ENCODE measurements at regions not wholly inside any gene's neighbourhood (a gene's known extent, or its start where the extent isn't known, plus 50 kb on each side); places are given as distances from the start of the nearest gene placed in this dataset.

- TF ChIP-seq POLR2AphosphoS5 (IDR thresholded peaks at IDR 0.05; ENCODE audit: borderline replicate concordance, low read depth, low read length) (no peak), EZH2 (IDR thresholded peaks at IDR 0.05) (no peak), FOXP2 (optimal IDR thresholded peaks at IDR 0.05; ENCODE audit: control extremely low read depth, extremely low read length, insufficient read depth) (no peak)
Measured at GRCh38 chr14:85288041-85288440, 241.9 kb upstream of the FLRT2 start.
